Calu3 (cell line): ENCODE measurements at regions not wholly inside any gene's neighbourhood (a gene's known extent, or its start where the extent isn't known, plus 50 kb on each side); places are given as distances from the start of the nearest gene placed in this dataset.

Experiments
- BruUV-seq: library from RNA; stranded (reverse); fragments of 400-500 nt; replicated peaks from 2 replicates; lab custom pipeline; 2021; lab: Mats Ljungman, UMichigan
- CTCF ChIA-PET: fragments of 300-600 bp; sonication (Branson Sonifier 250); formaldehyde crosslinking; loops from one replicate; lab custom pipeline; 2022; ENCODE audit warnings: antibody characterized with exemption; lab: Charles Lee
- DNase-seq: peaks from one replicate; pipeline ENCODE4 v3.0.0; 2022
- H3K27ac Mint-ChIP-seq: one replicate; pipeline ENCODE4 v1.8.0; 2022; ENCODE audit warnings: mixed read lengths; ENCODE audit not compliant: unreplicated experiment
- H3K27me3 Mint-ChIP-seq: one replicate; pipeline ENCODE4 v1.8.0; 2022; ENCODE audit warnings: mixed read lengths; ENCODE audit not compliant: unreplicated experiment
- H3K36me3 Mint-ChIP-seq: one replicate; pipeline ENCODE4 v1.8.0; 2022; ENCODE audit warnings: mild to moderate bottlenecking, moderate library complexity, mixed read lengths; ENCODE audit not compliant: insufficient read depth, unreplicated experiment
- H3K4me1 Mint-ChIP-seq: one replicate; pipeline ENCODE4 v1.8.0; 2022; ENCODE audit warnings: mild to moderate bottlenecking, low read depth, mixed read lengths; ENCODE audit not compliant: unreplicated experiment
- H3K4me3 Mint-ChIP-seq: one replicate; pipeline ENCODE4 v1.8.0; 2022; ENCODE audit warnings: mild to moderate bottlenecking, low read depth, moderate library complexity, mixed read lengths; ENCODE audit not compliant: unreplicated experiment
- H3K9me3 Mint-ChIP-seq: one replicate; pipeline ENCODE4 v1.8.0; 2022; ENCODE audit warnings: low read depth, mixed read lengths; ENCODE audit not compliant: unreplicated experiment
- CTCF ChIP-seq: fragments of 200-600 bp; IDR thresholded peaks from one replicate; pipeline ENCODE4 v1.8.0; 2022; ENCODE audit warnings: antibody characterized with exemption; ENCODE audit not compliant: unreplicated experiment
- intact Hi-C: fragments of 100-400 bp; cut with micrococcal nuclease; formaldehyde crosslinking; loops from one replicate; pipeline ENCODE4 v1.10.0; 2022; ENCODE audit not compliant: unreplicated experiment

- Mint-ChIP-seq H3K27ac (no peak overlapping the region), H3K9me3 (peaks cover 9% of the 10 kb centered on the region), H3K4me1 (no peaks in the 10 kb centered on the region), H3K36me3 (no peaks in the 10 kb centered on the region), H3K4me3 (no peak overlapping the region), H3K27me3 (no peaks in the 10 kb centered on the region)
- CTCF ChIA-PET: no interaction called here
- DNase-seq: no peak
- no TSS peak for BruUV-seq
- intact Hi-C loops: no loop called here
- no peak for TF ChIP-seq CTCF
These were observed 473.0 kb upstream of the MGMT start for GRCh38 chr10:128993911-128994538.

- CTCF ChIA-PET: no interaction called here
- TF ChIP-seq CTCF: no peak
- DNase-seq: no peak
- no peaks in the 10 kb centered on the region for H3K27me3 Mint-ChIP-seq
- no peaks in the 10 kb centered on the region for H3K4me1 Mint-ChIP-seq
- H3K9me3 Mint-ChIP-seq: peaks cover 13% of the 10 kb centered on the region
- no peak overlapping the region for H3K4me3 Mint-ChIP-seq
- no TSS peak for BruUV-seq
- H3K27ac Mint-ChIP-seq: no peak overlapping the region
- intact Hi-C loops: no loop called here
- H3K36me3 Mint-ChIP-seq: no peaks in the 10 kb centered on the region
These were observed 472.4 kb upstream of the MGMT start for GRCh38 chr10:128994598-128995143.

GRCh38 chr10:128995676-128996075 is 471.4 kb upstream of the MGMT start:
- Mint-ChIP-seq H3K27ac (no peak overlapping the region), H3K27me3 (no peaks in the 10 kb centered on the region), H3K9me3 (peaks cover 13% of the 10 kb centered on the region), H3K4me1 (no peaks in the 10 kb centered on the region), H3K36me3 (no peaks in the 10 kb centered on the region), H3K4me3 (no peak overlapping the region)
- no peak for TF ChIP-seq CTCF
- intact Hi-C loops: no loop called here
- DNase-seq: no peak
- CTCF ChIA-PET: no interaction called here
- no TSS peak for BruUV-seq

GRCh38 chr10:128996092-128996491 is 470.9 kb upstream of the MGMT start:
- intact Hi-C loops: no loop called here

More at GRCh38 chr10:128996092-128996491, 470.9 kb upstream of the MGMT start:
- Mint-ChIP-seq H3K27ac (no peak overlapping the region), H3K27me3 (no peaks in the 10 kb centered on the region), H3K4me1 (no peaks in the 10 kb centered on the region), H3K9me3 (peaks cover 13% of the 10 kb centered on the region), H3K4me3 (no peak overlapping the region), H3K36me3 (no peaks in the 10 kb centered on the region)
- no TSS peak for BruUV-seq
- DNase-seq: no peak
- CTCF ChIA-PET: no interaction called here
- no peak for TF ChIP-seq CTCF
